SKM-1 treated with dmso at 0.1 percent for 144 hours (cell line): ENCODE measurements at regions not wholly inside any gene's neighbourhood (a gene's known extent, or its start where the extent isn't known, plus 50 kb on each side); places are given as distances from the start of the nearest gene placed in this dataset.
"Not testable (repeated sequence)": the region's sequence is repeated elsewhere in the genome, so short reads cannot be mapped to it uniquely, and the experiment has no call there.

Source experiments
- DNase-seq: peaks from one replicate; lab custom pipeline; 2025; ENCODE audit not compliant: unreplicated experiment; lab: John Stamatoyannopoulos, UW

DNA sequence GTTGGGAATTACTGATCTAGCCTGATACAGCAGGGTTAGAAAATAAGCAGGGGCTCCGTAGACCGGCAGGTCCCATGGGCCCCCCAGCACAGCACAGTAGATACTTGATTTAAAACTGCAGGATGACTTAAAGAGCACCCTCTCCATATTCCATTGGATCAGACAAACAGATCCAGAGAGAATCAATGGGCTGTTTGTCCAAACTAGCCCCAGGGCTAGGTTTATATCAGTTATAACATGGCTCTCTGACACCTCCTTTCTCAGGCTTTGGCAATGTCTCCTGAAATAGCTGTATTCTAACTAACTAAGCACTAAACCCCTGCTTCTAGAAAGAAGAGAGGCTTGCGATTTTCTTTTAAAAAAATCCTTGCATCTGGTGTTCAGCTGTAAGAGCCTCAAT is 100.4 kb upstream of the GALNT18 start:
- no peak for DNase-seq

DNA sequence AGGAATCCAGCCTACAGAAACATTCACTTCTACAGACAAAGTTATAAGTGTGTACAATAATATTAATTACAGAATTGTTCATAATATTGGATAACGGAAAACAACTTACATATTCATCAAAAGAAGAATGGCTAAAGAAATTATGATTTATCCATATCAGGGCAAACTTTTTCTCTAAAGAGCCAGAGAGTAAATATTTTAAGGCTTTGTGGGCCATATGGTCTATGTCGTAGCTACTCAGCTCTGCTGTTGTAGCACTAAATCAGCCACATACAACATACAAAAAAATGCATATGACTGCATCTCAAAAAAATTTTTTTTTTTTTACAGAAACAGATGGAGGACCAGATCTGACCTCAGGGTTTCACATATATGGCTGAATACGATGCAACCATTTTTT is 96.7 kb upstream of the GALNT18 start:
- DNase-seq = no peak

DNA sequence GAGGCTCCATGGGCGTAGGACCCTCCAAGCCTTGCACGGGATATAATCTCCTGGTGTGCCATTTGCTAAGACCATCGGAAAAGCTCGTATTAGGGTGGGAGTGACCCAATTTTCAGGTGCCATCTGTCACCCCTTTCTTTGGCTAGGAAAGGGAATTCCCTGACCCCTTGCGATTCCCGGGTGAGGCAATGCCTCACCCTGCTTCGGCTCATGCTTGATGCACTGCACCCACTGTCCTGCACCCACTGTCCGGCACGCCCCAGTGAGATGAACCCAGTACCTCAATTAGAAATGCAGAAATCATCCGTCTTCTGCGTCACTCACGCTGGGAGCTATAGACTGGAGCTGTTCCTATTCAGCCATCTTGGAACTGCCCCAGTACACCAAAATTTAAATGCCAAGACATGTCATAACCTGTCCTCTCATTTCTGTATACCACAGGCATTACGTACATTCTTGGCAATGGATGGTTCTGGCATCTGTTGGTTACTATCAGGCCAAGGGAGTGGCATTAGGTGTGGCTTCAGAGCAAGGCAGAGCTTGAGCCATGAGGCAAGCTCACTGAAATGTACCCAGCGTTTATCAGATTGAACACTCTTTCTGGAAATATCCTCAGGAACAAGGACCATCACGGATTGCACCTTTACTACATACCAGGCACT is 95.4 kb upstream of the GALNT18 start:
- DNase-seq = no peak

DNA sequence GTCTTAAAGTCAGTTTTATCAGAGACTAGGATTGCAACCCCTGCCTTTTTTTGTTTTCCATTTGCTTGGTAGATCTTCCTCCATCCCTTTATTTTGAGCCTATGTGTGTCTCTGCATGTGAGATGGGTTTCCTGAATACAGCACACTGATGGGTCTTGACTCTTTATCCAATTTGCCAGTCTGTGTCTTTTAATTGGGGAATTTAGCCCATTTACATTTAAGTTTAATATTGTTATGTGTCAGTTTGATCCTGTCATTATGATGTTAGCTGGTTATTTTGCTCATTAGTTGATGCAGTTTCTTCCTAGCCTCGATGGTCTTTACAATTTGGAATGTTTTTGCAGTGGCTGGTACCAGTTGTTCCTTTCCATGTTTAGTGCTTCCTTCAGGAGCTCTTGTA is 93.3 kb upstream of the GALNT18 start:
- not testable (repeated sequence) for DNase-seq

DNA sequence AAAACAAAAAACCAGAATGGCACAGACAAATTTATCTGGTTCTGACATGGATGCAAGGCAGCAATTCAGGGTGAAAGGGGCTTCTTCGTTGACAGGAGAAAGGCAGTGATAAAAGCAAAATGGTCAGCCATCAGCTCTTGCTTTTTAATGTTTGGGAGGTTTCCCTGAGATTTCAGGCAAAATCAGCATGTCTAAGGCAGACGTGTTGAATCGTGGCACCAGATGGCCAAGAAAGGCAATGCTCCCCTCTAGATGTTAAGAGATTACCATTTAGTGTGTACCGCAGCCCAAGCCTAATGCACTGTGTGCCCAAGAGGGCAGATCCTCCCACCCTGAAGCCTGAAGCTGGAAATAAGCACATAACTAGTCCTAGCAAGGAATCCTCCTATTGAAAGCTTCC is 88.8 kb upstream of the GALNT18 start:
- no peak for DNase-seq

DNA sequence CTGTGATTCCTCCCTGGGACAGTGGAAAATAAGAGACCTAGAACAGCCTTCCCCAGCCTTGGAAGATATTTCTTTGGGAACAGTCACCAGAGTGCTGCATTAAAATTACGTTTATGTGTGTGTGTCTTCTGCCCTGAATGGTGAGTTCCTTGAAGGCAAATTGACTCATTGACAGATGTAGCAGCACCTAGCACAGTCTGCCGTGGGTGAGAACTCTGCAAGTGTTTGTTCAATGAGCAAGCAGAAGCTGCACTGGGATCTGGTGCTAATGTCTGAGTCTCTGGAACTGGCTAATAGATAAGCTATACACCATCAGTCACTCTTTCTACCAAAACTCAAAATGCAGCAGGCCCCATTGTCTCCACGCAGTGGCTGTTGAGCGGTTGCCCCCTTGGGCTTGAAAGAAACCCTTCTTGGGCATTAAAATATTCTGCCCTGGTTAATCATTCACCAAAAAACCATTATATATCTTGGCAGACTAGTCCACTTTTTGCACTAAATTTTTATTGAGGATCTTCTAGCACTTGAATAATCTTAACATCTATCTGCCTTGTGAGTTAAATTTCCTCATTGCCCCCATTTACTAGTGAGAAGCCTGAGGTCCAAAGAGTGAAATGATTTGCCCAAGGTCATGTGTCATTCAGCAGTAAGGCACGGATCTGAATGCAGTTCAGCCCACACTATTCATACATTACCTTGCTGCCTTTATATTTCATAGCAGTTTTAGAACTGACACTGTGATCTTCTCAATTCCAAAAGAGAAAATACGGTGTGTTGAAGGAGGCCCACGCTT is 87.8 kb upstream of the GALNT18 start:
- no peak for DNase-seq

DNA sequence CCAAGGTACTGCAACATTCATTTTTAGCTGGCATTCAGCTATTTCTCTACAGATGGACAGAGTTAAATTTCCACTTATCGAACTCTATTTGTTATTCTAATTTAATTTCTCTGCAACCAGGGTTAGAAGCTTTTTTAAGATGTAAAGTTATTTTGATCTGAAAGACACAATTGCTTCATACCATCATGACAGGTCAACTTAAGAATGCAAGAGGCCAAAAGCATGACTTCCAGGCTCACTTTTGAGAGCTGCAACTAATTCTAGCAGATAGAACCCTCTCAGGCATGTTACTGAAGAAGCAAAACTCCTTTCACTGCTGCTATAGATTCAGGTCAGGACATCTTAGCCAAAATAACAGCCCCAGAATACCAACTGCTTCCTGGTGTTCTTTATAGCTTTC is 86.5 kb upstream of the GALNT18 start:
- no peak for DNase-seq

DNA sequence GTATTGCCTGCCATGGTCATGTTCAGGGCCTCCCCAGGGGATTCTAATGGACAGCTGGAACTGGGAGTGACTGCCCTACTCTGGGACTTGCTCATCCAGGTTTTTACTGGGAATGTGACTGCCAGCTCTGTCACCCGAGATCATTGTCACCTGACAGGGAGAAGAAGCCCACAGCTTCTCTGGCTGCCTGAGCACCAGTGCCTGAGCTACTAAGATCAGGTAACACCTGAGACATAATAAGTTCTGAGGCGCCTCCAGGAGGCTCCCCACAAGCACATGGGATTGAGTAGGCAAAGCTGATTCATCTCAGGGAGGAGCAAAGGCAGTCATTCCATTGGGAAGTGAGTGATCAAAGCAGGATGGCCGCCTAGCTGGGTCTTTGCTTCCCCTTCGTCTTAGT is 84.2 kb upstream of the GALNT18 start:
- DNase-seq = no peak

DNA sequence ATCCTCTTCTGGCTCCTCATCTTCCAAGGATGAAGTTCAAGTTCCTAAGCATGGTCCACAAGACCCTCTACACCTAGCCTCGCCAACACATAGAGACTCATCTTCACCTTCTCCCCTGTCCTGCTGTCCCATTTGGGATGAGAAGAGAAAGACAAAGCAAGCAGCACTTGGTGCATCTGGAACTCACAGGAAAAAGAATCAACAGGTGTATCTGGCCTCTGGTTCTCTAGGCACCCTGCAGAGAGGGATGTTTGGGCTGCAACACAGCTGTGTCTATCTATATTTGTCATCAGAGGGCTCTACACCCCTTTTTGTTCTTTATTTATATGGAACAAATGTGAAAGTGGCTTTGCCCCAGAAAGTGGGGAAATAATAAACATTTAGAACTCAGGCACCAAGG is 82.1 kb upstream of the GALNT18 start:
- DNase-seq = no peak

DNA sequence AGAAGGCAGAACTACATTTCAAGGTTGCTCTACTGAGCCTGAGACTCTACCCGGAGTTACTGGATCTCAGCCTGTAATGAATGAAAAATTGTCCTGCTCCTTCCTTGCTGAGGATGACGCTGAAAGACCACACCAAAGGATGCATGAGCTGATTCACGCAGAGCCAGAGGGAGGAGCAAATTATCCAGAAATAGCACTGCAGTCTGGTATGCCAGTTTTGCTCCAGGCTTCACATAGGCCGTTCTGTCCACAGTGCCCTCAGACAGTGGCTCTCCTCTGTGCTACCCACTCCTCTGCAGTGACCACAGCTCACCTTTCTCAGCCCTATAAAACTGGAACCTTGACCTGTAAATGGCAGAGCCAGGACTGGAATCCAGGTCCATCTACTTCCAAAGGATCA is 79.3 kb upstream of the GALNT18 start:
- DNase-seq = no peak

DNA sequence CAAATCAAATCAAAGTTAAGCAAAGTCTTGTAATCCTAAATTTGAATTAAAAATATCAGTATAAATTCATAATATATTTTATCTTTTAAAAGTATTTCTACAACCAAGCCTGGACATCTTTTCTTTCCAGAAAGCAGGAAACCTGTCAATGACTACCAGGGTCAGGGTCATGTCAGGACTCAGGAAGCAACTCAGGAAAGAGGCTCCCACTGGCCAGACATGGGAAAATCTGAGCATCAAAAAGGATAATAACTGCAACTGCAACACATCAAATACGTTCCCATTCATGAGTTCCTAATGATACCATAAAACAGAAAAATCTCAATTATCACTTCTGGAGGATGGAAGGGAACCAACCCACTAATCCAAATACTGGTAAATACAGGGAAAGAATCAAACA is 76.0 kb upstream of the GALNT18 start:
- no peak for DNase-seq

DNA sequence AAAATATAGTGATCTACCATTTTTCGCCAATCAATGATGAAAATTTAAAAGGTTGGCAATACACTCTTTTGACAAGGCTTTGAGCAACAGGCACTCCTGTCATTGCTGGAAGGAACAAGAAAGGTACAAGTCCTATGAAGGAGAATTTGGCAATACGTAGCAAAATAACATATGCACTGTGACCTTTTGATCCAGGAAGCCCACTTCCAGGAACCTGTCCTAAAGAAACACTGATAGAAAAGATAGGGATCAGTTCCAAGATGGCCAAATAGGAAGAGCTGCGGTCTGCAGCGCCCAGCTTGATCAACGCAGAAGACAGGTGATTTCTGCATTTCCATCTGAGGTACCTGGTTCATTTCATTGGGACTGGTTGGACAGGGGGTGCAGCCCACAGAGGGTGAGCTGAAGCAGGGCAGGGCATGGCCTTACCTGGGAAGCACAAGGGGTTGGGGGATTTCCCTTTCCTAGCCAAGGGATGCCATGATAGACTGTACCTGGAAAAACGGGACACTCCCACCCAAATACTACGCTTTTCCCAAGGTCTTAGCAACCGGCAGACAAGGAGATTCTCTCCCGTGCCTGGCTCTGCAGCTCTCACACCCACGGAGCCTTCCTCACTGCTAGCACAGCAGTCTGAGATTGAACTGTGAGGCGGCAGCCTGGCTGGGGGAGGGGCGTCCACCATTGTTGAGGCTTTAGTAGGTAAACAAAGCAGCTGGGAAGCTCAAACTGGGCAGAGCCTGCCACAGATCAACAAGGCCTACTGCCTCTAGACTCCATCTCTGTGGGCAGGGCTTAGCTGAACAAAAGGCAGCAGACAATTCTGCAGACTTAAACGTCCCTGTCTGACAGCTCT is 69.7 kb upstream of the GALNT18 start:
- DNase-seq = no peak

DNA sequence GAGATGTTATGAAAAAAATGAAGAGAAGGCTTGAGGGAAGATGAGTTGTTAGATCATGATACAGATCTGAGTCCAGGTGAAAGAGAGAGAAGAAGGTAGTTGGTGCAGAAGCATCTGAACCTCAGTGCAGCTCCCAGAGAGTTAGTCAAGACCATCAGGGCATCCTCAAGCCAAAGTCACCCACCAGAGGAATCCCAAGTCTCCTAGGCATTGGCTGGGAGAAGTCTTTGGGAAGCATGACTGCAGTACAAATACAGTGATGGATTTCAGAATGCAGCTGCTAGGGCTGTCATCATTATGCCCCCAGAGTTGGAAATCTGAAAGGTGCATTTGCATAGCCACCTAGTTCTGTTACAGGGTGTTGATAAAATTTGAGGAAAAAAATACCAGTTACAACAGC is 59.7 kb upstream of the GALNT18 start:
- no peak for DNase-seq

DNA sequence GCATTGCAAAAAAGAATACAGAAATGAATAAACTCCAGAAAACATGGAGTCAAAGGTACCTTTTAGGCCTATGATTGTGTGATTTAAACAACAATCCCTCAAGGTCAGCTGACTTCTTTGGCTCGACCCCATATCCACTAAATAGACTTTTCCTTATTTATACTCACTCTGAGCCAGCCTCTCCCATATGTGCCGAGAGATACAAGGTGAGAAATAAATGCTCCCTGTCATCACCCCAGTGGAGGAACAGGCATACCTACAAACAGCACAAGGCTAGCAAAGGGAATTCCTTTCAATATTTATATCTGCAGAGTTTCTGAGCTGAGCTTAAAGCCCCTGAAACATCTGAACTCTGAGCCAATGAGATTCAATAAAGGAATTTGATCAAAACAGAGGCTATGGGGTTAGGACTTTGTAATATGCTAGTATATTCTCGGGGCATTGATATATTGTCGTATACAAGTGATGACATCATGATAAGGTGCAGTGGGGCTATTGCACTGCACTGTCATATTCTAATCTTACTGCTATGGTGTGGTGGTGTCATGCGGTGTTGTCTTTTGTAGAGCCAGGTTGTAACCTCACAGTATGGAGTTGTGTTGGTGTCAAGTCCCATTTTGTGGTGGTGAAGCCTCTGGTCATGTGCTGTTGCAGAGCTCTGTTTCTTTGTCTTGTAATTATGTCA is 56.0 kb upstream of the GALNT18 start:
- no peak for DNase-seq

DNA sequence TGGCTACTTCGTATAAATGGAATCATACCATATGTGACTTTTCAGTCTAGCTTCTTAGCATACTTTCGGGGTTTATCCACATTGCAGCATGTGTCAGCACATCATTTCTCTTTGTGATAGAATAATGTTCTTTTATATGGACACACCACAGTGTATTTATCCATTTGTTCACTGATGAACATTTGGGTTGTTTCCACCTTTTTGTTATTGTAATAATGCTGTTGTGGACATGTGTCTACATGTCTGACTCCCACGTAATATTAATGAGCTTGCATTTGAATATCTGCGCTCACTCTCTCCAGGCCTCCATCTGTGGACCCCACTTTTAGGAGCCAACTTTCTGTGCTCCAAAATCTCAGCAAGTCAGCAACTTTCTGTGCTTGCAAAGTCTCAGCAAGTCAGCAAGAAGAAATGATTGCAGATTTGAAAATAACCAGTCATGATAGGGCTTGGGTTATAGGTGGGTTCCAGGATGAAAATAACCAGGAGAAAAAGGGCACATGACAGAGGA is 53.9 kb upstream of the GALNT18 start:
- no peak for DNase-seq

DNA sequence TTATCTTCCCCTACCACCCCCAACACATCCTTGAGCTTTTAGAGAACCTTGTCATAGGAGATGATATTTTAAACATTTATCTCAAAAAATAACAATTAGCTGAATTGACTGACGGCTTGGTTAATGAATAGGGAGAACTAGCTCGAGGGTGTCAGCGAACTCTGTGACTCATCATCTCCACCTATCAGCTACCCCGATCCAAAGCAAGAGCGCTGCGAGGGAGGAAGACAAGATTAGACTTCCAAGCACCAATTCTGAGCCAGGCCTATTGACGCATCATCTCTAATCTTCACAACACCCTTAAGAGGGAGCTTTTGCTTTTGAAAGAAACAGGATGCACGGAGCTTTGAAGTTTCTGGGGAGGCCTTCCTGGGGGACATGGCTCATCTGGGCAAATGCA is 51.0 kb upstream of the GALNT18 start:
- no peak for DNase-seq

DNA sequence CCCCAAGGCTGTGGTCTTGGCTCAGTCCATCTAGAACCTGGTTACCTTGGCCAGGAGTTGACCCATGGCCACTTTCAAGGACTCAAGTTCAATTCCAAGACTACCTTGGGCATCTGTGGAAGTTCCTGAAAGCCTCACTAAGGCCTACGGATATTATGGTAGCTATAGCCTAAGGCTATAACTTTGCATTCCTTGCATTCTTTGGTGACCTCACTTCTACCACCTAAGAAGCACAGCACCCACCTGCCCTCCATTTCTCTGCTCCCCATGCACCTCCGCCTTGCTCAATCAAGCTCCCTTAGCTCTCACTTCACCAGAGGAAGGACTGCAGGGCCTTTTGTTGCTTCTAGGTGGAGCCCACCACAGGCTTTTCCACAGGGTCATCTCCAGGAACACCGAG is 50.3 kb upstream of the GALNT18 start:
- DNase-seq = no peak
